Stromal cell of bone marrow (primary cell): ENCODE measurements at regions not wholly inside any gene's neighbourhood (a gene's known extent, or its start where the extent isn't known, plus 50 kb on each side); places are given as distances from the start of the nearest gene placed in this dataset.
A peak's percentile ranks its signal among the peaks of the same experiment; 100 is the strongest.

Source experiments
- DNase-seq: peaks from one replicate; pipeline ENCODE4 v3.0.0-alpha.2; 2012; ENCODE audit warnings: low read depth

GRCh38 chr13:26155568-26155967, 66.5 kb downstream of the RNF6 start:
- DNase-seq, result no peak

GRCh38 chr13:26133851-26134250, 82.0 kb upstream of the SHISA2 start:
- DNase-seq, result no peak

GRCh38 chr13:26133286-26133685, 81.5 kb upstream of the SHISA2 start:
- DNase-seq, result no peak

GRCh38 chr13:26132756-26133155, 80.9 kb upstream of the SHISA2 start:
- peak; percentile 19 for DNase-seq

- DNase-seq, result no peak
Observed at GRCh38 chr13:26128676-26129075, 76.9 kb upstream of the SHISA2 start.

GRCh38 chr13:26117620-26118019, 65.8 kb upstream of the SHISA2 start:
- DNase-seq, result no peak

GRCh38 chr13:26112843-26113242, 61.0 kb upstream of the SHISA2 start:
- no peak for DNase-seq

GRCh38 chr13:26111797-26112196, 60.0 kb upstream of the SHISA2 start:
- no peak for DNase-seq
